ENCODE measurements at regions not wholly inside any gene's neighbourhood (a gene's known extent, or its start where the extent isn't known, plus 50 kb on each side); places are given as distances from the start of the nearest gene placed in this dataset.

DNA sequence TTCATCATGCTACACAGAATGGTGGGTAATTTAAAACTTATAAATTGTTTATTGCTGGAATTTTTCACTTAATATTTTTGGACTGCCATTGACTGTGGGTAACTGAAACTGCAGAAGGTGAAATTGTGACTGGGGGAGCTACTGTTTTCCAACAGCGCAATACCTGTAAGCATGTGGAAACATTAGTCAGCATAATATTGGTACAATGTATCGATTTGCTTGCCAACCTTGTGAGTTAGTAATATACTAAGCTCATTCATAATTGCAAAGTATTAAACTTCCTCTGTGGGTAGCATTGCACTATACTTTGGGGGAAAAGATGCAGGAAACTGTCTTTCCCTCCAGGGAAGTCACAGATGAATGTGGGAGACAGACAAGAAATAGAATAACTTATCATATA lies 766.5 kb downstream of the HDGFL1 start:
- TF ChIP-seq CTCF (conservative IDR thresholded peaks at IDR 0.05 in 1 of 2, IDR thresholded peaks at IDR 0.05 in 1 of 2; ENCODE audit: low read depth in 1 of 2, low read length in 2 of 2) (no peak), EZH2 (IDR thresholded peaks at IDR 0.05; ENCODE audit: low read length, missing control alignments) (no peak)
